ENCODE measurements at regions not wholly inside any gene's neighbourhood (a gene's known extent, or its start where the extent isn't known, plus 50 kb on each side); places are given as distances from the start of the nearest gene placed in this dataset.

GRCh38 chr2:23219666-23220065, 165.3 kb upstream of the KLHL29 start:
- TF ChIP-seq POLR2AphosphoS5 (IDR thresholded peaks at IDR 0.05) (no peak), CTCF (IDR thresholded peaks at IDR 0.05) (no peak), POLR2A (IDR thresholded peaks at IDR 0.05) (no peak)
